ENCODE measurements at regions not wholly inside any gene's neighbourhood (a gene's known extent, or its start where the extent isn't known, plus 50 kb on each side); places are given as distances from the start of the nearest gene placed in this dataset.

DNA sequence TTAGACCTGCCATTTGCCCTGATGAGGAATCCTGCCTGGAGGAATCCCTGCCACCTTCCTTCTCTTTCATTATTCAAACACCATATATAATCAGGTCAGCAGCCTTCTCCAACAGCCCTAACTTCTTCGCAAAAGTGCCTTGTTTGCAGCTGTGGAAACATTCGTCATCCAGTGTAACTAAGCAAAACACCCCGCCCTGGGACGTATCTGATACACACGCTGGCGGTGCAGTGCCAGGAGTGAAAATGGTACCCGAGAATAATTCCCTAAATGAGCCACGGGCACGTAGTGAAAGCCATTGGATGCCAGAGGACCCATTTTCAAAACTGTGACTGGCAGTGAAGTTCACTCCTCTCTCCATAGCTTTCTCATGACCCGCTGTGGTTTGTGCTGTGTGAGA, 73.7 kb downstream of the IRX3 start:
- no peak overlapping the region for H3K27ac ChIP-seq (ENCODE audit: low read depth in 1 of 2, low read length in 2 of 2)
- intact Hi-C loops (cut with DNase I), result no loop called here
- no peak for ATAC-seq (ENCODE audit: low FRiP score)
- no peaks in the 10 kb centered on the region for H3K4me1 ChIP-seq (ENCODE audit: control insufficient read depth in 1 of 2, insufficient read depth in 2 of 2, low read length in 2 of 2)
- H3K4me3 ChIP-seq (ENCODE audit: low read length in 2 of 2), result no peak overlapping the region
- peaks cover 2% of the 10 kb centered on the region for H3K9me3 ChIP-seq (ENCODE audit: control insufficient read depth, low read length)
- H3K27me3 ChIP-seq (ENCODE audit: control insufficient read depth in 1 of 2, insufficient read depth in 2 of 2, low read length in 1 of 2), result no peaks in the 10 kb centered on the region
- WGBS, 2 donors, result 39 to 43% methylated on average over 10 of the region's 10 CpGs
- DNase-seq, result no peak
- H3K36me3 ChIP-seq (ENCODE audit: control insufficient read depth in 1 of 2, insufficient read depth in 2 of 2, low read length in 1 of 2), result no peaks in the 10 kb centered on the region

DNA sequence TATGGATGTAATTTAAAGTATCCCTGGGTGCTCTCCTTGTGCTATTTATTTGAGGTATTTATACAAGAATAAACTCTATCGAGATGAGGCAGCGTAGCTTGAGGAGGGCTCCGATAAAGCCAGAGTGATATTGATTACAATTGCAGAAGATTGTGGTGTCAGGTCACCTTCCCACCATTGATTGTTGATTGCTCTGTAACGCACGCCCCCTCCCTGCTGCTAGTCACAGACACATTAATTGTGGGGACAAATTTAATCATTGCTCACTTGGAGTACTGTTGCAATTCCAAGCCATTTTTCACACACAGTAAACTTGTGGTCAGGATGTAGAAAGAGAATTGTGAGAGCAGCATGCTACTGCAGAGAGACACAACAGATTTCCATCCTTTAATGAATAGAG, 75.4 kb downstream of the IRX3 start:
- intact Hi-C loops (cut with DNase I), result no loop called here

DNA sequence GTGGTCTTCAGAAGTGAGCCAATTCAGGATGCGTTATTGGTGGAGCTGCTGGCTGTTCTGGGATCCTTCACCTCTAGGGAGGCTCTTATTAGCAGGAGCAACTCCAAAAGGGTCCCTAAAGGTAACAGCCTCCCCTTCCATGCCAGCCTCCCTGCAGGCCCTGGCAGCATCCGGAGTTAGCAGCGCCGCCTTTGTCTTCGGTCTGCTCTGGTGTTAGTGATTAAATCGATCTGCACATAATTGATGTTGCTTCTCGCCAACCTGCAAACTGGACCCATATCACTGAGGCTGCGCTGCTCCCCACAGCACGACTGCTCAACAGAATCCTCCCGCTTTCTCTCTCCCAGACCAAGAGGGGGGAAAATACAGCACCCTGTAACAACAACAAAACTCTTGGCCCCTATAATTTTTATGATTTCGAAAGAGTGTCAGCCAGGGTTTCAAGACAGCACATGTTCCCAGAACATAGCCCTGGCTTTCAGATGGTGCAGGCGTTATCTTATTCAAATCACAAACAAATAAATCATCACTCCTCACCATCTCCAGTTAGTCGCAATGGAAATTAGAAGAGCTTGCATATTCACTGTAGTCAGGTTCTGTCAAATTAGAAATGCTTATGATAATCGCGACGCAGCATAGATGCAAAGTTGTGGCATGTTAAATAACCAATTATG, 76.0 kb downstream of the IRX3 start:
- intact Hi-C loops (cut with DNase I), result no loop called here
- Histone ChIP-seq H3K4me1 (ENCODE audit: control insufficient read depth in 1 of 2, insufficient read depth in 2 of 2, low read length in 2 of 2) (no peaks in the 10 kb centered on the region), H3K4me3 (ENCODE audit: low read length in 2 of 2) (no peak overlapping the region), H3K27ac (ENCODE audit: low read depth in 1 of 2, low read length in 2 of 2) (no peak overlapping the region), H3K36me3 (ENCODE audit: control insufficient read depth in 1 of 2, insufficient read depth in 2 of 2, low read length in 1 of 2) (no peaks in the 10 kb centered on the region), H3K27me3 (ENCODE audit: control insufficient read depth in 1 of 2, insufficient read depth in 2 of 2, low read length in 1 of 2) (no peaks in the 10 kb centered on the region), H3K9me3 (ENCODE audit: control insufficient read depth, low read length) (peaks cover 2% of the 10 kb centered on the region)
- DNase-seq, result no peak
- peak; percentile 27 for ATAC-seq (ENCODE audit: low FRiP score)
- 87 to 88% methylated on average over 16 of the region's 16 CpGs for WGBS, 2 donors

More for the DNA sequence above, 75.4 kb downstream of the IRX3 start:
- 84 to 89% methylated on average over 5 of the region's 5 CpGs for WGBS, 2 donors
- Histone ChIP-seq H3K9me3 (ENCODE audit: control insufficient read depth, low read length) (peaks cover 2% of the 10 kb centered on the region), H3K27ac (ENCODE audit: low read depth in 1 of 2, low read length in 2 of 2) (no peak overlapping the region), H3K27me3 (ENCODE audit: control insufficient read depth in 1 of 2, insufficient read depth in 2 of 2, low read length in 1 of 2) (no peaks in the 10 kb centered on the region), H3K4me3 (ENCODE audit: low read length in 2 of 2) (no peak overlapping the region), H3K36me3 (ENCODE audit: control insufficient read depth in 1 of 2, insufficient read depth in 2 of 2, low read length in 1 of 2) (no peaks in the 10 kb centered on the region), H3K4me1 (ENCODE audit: control insufficient read depth in 1 of 2, insufficient read depth in 2 of 2, low read length in 2 of 2) (no peaks in the 10 kb centered on the region)
- no peak for ATAC-seq (ENCODE audit: low FRiP score)
- DNase-seq, result no peak

DNA sequence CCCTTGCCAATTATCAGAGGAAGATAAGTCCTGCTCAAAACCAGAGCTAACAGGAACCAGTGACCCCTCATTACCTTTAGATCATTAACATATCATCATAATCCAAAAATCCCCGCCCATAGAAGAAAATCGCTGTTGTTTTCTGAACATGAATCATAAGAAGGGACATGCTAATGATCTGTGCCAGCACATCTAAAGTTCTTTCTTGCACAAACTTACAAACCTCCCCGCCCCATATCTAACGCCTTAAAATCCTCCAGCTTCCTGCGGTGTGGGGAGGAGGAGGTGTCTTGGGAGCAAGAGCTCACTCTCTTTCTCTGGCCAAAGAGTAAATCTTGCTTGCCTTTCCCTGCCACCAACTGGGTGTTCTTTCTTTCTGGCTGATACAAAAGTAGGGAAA, 78.3 kb downstream of the IRX3 start:
- 68% methylated on average over 5 of the region's 5 CpGs for WGBS, 2 donors
- Histone ChIP-seq H3K4me1 (ENCODE audit: control insufficient read depth in 1 of 2, insufficient read depth in 2 of 2, low read length in 2 of 2) (no peaks in the 10 kb centered on the region), H3K9me3 (ENCODE audit: control insufficient read depth, low read length) (no peaks in the 10 kb centered on the region), H3K4me3 (ENCODE audit: low read length in 2 of 2) (no peak overlapping the region), H3K36me3 (ENCODE audit: control insufficient read depth in 1 of 2, insufficient read depth in 2 of 2, low read length in 1 of 2) (no peaks in the 10 kb centered on the region), H3K27me3 (ENCODE audit: control insufficient read depth in 1 of 2, insufficient read depth in 2 of 2, low read length in 1 of 2) (no peaks in the 10 kb centered on the region), H3K27ac (ENCODE audit: low read depth in 1 of 2, low read length in 2 of 2) (no peak overlapping the region)
- DNase-seq, result no peak
- intact Hi-C loops (cut with DNase I), result no loop called here
- peak; percentile 53 for ATAC-seq (ENCODE audit: low FRiP score)

DNA sequence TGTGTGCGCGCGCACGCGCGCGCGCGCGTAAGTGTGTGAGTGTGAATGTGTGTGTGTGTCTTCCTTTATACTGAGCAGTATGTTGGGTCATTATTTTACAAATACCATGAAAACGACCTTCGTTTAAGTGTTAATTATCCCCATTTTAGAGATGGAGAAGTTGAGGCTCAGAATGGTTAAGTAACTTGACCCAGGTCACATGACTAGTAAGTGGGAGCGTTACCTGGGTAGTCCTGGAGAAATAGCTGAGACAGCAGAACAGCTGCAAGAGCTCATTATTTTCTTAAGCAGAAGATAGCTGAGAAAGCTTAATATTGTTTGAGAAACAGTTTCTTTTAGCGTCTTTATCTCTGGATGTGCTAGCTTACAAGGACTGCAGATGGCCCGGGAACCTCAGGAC, 78.8 kb downstream of the IRX3 start:
- DNase-seq (no peak), ATAC-seq (ENCODE audit: low FRiP score) (no peak)
- Histone ChIP-seq H3K27ac (ENCODE audit: low read depth in 1 of 2, low read length in 2 of 2) (no peak overlapping the region), H3K27me3 (ENCODE audit: control insufficient read depth in 1 of 2, insufficient read depth in 2 of 2, low read length in 1 of 2) (no peaks in the 10 kb centered on the region), H3K36me3 (ENCODE audit: control insufficient read depth in 1 of 2, insufficient read depth in 2 of 2, low read length in 1 of 2) (no peaks in the 10 kb centered on the region), H3K4me3 (ENCODE audit: low read length in 2 of 2) (no peak overlapping the region), H3K4me1 (ENCODE audit: control insufficient read depth in 1 of 2, insufficient read depth in 2 of 2, low read length in 2 of 2) (no peaks in the 10 kb centered on the region), H3K9me3 (ENCODE audit: control insufficient read depth, low read length) (no peaks in the 10 kb centered on the region)
- intact Hi-C loops (cut with DNase I), result no loop called here
- WGBS, 2 donors, result 72 to 80% methylated on average over 15 of the region's 15 CpGs

DNA sequence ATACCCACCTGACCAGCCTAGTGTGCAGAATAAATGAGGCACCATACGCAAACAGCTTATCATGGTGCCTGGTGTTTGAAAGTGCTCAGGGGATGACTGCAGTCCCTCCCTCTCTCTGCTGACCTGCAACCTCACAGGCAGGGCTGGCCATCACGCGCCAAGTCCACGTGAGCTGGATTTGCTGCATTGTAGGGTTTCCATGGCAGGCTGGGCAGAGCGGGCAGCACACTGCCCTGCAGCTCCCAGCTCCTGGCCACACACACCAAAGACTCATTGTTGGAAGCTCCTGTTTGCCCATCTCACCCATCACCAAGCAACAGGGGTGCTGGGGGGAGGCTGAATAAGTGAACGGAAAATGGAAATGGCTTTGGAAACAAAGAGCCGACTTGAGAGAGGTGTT, 81.8 kb downstream of the IRX3 start:
- H3K4me3 ChIP-seq (ENCODE audit: low read length in 2 of 2), result no peak overlapping the region
- no peaks in the 10 kb centered on the region for H3K27me3 ChIP-seq (ENCODE audit: control insufficient read depth in 1 of 2, insufficient read depth in 2 of 2, low read length in 1 of 2)
- H3K4me1 ChIP-seq (ENCODE audit: control insufficient read depth in 1 of 2, insufficient read depth in 2 of 2, low read length in 2 of 2), result no peaks in the 10 kb centered on the region
- no peaks in the 10 kb centered on the region for H3K9me3 ChIP-seq (ENCODE audit: control insufficient read depth, low read length)
- no peak overlapping the region for H3K27ac ChIP-seq (ENCODE audit: low read depth in 1 of 2, low read length in 2 of 2)
- intact Hi-C loops (cut with DNase I), result no loop called here
- ATAC-seq (ENCODE audit: low FRiP score), result no peak
- DNase-seq, result no peak
- H3K36me3 ChIP-seq (ENCODE audit: control insufficient read depth in 1 of 2, insufficient read depth in 2 of 2, low read length in 1 of 2), result no peaks in the 10 kb centered on the region
- WGBS, 2 donors, result 86 to 87% methylated on average over 7 of the region's 7 CpGs

DNA sequence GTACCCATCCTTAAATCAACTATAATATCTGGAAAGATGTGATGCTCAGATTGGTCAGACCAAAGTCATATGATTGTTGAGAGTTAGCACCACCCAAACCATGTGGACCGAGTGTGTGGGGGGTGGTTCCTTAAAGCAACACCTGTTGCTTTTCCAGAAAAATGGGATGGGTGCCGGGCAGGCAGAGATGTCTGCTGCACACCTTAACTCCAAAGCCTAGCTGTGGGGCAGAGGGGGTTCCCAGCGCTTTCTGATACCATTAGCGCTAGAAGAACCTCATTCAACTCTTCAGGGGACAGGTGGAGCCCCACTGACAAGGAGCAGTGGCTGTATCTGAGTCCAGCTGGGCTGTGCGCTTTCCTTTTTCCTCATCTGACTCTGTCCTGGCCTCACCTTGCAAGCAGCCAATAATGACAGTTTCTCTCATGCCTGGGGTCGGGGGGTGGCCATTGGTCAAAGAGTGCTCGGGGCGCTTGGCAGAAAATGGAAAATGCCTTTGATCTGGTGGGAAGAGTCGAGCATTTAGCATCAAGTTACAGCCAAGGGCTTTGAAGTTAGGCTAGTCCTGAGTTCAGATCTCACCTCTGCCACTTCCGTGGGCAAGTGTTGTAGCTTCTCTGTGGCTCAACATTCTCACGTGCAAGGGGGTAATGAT, 82.6 kb downstream of the IRX3 start:
- WGBS, 2 donors, result 74 to 75% methylated on average over 11 of the region's 11 CpGs
- Histone ChIP-seq H3K27ac (ENCODE audit: low read depth in 1 of 2, low read length in 2 of 2) (no peak overlapping the region), H3K4me1 (ENCODE audit: control insufficient read depth in 1 of 2, insufficient read depth in 2 of 2, low read length in 2 of 2) (no peaks in the 10 kb centered on the region), H3K36me3 (ENCODE audit: control insufficient read depth in 1 of 2, insufficient read depth in 2 of 2, low read length in 1 of 2) (no peaks in the 10 kb centered on the region), H3K4me3 (ENCODE audit: low read length in 2 of 2) (no peak overlapping the region), H3K27me3 (ENCODE audit: control insufficient read depth in 1 of 2, insufficient read depth in 2 of 2, low read length in 1 of 2) (no peaks in the 10 kb centered on the region), H3K9me3 (ENCODE audit: control insufficient read depth, low read length) (no peaks in the 10 kb centered on the region)
- DNase-seq (no peak), ATAC-seq (ENCODE audit: low FRiP score) (no peak)
- intact Hi-C loops (cut with DNase I), result no loop called here

DNA sequence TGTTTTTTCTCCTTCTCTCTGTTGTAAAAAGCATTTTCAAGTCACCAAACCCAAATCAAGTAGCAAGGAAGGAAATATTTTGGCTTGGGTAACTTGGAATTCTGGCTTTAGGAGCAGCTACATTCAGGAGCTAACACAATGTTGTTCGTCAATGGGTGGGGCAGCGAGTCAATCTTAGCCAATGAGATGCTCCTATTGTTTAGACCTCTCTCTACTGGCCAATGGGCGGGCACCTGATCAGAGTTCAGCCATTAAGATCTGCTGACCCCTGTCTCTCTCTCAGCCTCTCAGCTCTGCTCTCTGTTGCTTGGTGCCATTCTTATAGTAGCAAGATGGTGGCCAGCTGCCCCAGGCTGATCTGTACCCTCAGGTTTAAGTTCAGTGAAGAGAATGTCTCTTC, 83.2 kb downstream of the IRX3 start:
- intact Hi-C loops (cut with DNase I), result no loop called here
- no peaks in the 10 kb centered on the region for H3K36me3 ChIP-seq (ENCODE audit: control insufficient read depth in 1 of 2, insufficient read depth in 2 of 2, low read length in 1 of 2)
- no peak overlapping the region for H3K4me3 ChIP-seq (ENCODE audit: low read length in 2 of 2)
- no peak for DNase-seq
- H3K4me1 ChIP-seq (ENCODE audit: control insufficient read depth in 1 of 2, insufficient read depth in 2 of 2, low read length in 2 of 2), result no peaks in the 10 kb centered on the region
- no peak for ATAC-seq (ENCODE audit: low FRiP score)
- H3K27me3 ChIP-seq (ENCODE audit: control insufficient read depth in 1 of 2, insufficient read depth in 2 of 2, low read length in 1 of 2), result no peaks in the 10 kb centered on the region
- H3K27ac ChIP-seq (ENCODE audit: low read depth in 1 of 2, low read length in 2 of 2), result no peak overlapping the region
- no peaks in the 10 kb centered on the region for H3K9me3 ChIP-seq (ENCODE audit: control insufficient read depth, low read length)
- 92 to 94% methylated on average over 3 of the region's 3 CpGs for WGBS, 2 donors
